Esophagus squamous epithelium (tissue), 4 donors: ENCODE measurements at regions not wholly inside any gene's neighbourhood (a gene's known extent, or its start where the extent isn't known, plus 50 kb on each side); places are given as distances from the start of the nearest gene placed in this dataset.
"Not testable (repeated sequence)": the region's sequence is repeated elsewhere in the genome, so short reads cannot be mapped to it uniquely, and the experiment has no call there.

Experiments used
- POLR2A ChIP-seq, 4 donors: fragments of 450-650 bp; IDR thresholded peaks; one replicate each; pipeline ENCODE4 v1.6.1; 2017; ENCODE audit warnings: antibody characterized with exemption in 4 of 4, mild to moderate bottlenecking in 4 of 4, moderate library complexity in 3 of 4
- TF ChIP-seq, protein P1 (sequence below), 6 experiments: fragments of 450-650 bp in 4 of 6; fragments of 200-600 bp in 2 of 6; sonication (generic) in 2 of 6; IDR thresholded peaks; one replicate each; pipeline ENCODE4 v1.5.1; 2016 to 2019; ENCODE audit warnings: antibody characterized with exemption in 6 of 6, mild to moderate bottlenecking in 4 of 6, moderate library complexity in 4 of 6

DNA sequence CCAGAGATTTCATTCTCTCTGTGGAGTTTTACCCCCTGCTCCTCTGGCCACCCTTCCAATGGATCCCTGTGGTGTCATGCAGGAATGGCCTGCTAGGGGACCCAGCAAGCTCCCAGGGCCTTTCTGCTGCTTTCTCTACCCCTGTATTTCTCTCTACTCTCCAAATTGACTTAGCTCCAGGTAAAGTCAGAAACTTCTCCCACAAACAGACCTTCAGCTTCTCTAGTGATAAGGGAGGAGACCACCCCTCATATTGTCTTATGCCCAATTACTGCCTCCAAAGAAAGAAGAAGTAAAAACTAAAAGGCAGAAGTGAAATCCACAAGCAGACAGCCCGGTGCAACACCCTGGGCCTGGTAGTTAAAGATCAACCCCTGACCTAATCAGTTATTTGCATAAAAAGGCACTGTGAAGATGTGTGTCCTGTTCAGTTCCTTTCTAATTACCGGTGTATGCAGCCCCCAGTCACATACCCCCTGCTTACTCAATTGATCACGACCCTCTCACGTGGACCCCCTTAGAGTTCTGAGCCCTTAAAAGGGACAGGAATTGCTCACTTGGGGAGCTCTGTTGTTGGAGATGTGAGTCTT lies 104.7 kb upstream of the EPB41L4A start:
- TF ChIP-seq, protein P1, sequence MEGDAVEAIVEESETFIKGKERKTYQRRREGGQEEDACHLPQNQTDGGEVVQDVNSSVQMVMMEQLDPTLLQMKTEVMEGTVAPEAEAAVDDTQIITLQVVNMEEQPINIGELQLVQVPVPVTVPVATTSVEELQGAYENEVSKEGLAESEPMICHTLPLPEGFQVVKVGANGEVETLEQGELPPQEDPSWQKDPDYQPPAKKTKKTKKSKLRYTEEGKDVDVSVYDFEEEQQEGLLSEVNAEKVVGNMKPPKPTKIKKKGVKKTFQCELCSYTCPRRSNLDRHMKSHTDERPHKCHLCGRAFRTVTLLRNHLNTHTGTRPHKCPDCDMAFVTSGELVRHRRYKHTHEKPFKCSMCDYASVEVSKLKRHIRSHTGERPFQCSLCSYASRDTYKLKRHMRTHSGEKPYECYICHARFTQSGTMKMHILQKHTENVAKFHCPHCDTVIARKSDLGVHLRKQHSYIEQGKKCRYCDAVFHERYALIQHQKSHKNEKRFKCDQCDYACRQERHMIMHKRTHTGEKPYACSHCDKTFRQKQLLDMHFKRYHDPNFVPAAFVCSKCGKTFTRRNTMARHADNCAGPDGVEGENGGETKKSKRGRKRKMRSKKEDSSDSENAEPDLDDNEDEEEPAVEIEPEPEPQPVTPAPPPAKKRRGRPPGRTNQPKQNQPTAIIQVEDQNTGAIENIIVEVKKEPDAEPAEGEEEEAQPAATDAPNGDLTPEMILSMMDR (IDR thresholded peaks at IDR 0.05): not testable (repeated sequence)
- TF ChIP-seq POLR2A (IDR thresholded peaks at IDR 0.05): not testable (repeated sequence)
